ENCODE measurements at regions not wholly inside any gene's neighbourhood (a gene's known extent, or its start where the extent isn't known, plus 50 kb on each side); places are given as distances from the start of the nearest gene placed in this dataset.

DNA sequence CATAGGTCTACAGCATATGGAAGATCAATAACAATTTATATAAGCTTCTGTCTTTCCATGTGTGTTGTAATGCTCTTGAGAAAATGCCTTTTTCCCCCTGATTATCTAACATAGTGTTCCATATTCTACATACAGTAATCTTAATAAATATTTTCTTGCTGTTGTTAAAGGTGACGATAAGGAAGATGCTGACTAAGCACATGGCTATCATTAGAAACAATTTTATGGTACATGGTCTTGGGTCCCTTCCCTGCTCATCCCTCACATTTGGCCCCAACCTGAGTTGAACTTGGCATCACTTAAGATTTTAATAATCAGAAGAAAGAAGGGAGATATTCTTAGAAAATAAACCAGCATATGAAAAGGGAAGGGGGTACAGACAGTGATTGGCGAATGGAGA is 382.1 kb upstream of the CDH20 start:
- DNase-seq (ENCODE audit: low spot score), result no peak
- ATAC-seq, result no peak

DNA sequence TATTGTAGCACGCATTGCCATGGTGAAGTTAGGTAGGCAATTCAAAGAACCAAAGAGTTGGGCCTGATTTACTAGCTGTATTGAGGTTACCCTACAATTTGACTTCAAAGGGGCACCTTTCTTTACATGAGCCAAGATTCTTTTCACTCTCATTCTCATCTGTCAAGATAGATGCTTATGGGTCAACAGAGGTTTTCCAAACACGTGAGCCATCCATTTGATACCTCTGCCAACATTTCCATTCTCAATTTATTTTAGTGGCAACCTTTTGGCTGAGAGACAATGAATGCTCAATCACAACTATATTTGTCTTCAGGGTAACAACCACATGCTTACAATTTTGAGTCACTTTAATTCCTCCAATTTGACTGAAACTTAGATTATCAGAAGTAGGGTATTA is 370.6 kb upstream of the CDH20 start:
- no peak for DNase-seq (ENCODE audit: low spot score)
- no peak for ATAC-seq

DNA sequence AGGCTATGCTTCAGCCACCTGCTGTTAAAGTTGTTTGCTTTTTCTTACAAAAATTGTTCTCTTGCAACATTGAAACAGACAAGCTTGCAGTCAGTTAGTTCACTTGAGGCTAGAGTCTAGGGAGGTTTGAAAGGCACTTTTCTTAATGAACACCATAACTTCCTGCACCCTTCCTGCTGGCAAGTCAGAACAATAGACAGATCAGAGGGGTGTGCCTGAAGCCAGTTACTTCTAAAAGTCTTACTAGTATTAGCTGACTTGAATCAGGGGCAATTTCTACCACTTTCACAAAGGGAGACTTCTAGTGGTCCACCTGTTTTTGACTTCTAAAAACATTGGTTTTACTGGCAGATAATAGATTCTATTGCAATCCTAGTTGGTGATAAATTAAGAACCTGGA is 367.4 kb upstream of the CDH20 start:
- no peak for ATAC-seq
- no peak for DNase-seq (ENCODE audit: low spot score)

DNA sequence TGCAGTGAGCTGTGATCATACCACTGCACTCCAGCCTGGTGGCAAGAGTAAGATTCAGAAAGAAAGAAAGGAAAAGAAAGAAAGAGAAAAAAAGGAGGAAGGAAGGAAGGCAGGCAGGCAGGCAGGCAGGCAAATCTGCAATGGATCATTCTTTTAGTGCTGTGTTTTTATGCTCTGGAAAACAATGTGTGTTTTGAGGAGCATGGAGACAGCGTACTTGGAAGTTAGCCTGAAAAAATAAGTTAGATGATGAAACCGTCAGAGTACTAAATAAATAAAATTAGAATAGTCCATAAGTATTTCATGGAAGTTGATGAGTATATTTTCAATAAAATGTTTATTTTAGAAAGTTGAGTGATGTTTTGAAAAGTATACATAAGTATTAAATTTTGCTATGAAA is 366.4 kb upstream of the CDH20 start:
- no peak for ATAC-seq
- no peak for DNase-seq (ENCODE audit: low spot score)

DNA sequence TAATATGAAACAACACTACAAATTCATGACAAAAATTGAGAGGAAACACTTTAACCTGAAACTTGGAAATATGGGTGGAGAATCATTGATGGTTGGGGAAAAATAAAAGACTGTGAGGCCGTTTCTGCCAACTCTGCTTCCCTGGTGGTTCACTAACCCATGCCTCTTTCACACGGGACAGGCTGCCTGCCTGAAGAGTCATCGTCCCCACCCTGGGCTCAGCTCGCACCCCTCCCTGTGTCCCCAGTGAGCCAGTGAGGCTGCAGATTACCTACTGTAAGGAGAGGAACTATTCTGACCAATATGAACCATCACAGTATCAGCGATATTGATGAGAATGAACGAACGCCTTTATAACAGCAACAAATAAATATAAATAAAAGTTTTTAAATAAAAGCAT is 357.8 kb upstream of the CDH20 start:
- DNase-seq (ENCODE audit: low spot score), result no peak
- ATAC-seq, result no peak

DNA sequence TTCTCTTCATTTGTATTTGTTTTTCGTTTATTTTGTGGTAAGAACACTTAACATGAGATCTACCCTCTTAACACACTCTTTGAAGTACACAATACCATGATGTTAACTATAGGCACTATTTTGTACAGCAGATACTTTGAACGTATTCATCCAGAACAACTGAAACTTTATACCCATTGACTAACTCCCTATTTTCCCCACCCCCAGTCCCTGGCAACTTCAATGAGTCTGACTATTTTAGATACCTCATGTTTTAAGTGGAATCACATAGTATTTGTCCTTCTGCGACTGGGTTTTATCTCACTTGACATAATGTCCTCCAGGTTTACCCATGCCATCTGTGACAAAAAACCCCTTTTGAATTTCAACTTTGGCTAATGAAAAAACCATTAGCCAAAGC is 356.3 kb upstream of the CDH20 start:
- ATAC-seq (no peak), DNase-seq (ENCODE audit: low spot score) (no peak)

DNA sequence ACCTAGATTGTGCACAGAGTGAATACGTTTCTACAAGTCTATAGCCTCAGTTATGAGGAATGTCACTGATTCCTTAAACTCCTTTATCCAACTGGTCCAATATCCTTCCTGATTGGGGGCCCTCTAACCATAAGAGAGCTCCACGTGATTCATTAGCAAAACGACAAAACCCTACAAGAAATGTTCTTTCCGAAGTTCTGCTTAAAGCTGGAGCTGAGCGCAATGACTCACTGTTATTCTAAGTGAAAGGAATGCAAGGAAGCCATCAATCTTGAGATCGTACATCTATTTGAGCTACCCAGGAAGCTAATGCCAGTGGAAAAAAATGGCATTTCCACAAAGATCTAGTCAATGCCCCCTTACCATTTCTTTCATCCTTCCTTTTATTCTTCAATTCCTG is 354.9 kb upstream of the CDH20 start:
- no peak for ATAC-seq

DNA sequence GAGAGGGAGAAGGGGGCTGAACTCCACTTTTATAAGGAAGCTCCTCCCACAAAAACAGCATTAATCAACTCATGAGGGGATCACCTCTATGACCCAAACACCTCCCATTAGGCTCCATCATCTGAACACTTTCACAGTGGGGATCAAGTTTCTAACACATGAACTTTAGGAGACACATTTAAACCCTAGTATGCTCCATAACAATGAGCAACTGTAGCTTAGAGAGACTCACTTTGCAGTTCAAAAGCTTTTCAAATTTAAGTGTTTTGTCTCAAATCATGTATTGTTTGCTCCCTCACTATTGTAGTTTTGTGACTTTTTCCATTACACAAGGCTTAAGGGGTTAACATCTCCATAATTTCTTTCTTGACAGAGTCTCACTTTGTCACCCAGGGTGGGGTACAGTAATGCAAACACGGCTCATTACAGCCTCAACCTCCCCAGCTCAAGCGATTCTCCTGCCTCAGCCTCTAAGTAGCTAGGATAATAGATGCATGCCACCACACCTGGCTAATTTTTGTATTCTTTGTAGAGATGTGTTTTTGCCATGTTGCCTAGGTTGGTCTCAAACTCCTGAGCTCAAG is 352.7 kb upstream of the CDH20 start:
- ATAC-seq (no peak), DNase-seq (ENCODE audit: low spot score) (no peak)

More for the DNA sequence above, 354.9 kb upstream of the CDH20 start:
- DNase-seq (ENCODE audit: low spot score), result no peak

DNA sequence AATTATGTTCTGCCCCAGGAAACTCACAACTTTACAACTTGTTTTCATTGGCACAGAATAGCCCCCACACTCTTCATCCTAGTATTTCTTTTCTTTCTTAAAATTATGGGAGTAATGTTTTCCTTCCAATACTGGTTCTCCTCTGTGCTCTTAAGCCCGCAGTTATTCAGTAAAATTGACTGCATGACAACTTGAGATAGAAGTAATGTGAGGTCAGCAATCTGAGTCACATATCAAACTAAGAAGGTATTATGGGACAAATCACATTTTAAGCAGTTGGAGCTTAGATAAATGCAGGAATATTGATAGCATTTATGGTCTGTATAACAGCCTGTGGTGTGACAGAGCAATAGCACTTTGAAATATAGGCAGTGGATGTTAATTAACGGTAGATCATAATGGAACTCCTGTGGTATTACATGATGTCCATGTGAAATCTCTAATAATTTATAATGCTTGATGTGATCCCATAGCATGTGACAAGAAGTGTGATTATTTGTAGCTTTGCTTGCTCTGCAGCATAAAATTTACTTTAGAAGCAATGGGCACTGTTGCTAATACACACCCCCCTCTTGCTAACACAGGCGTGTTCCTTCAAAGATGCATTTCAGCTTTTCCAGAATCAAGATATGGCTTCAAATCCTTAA is 351.4 kb upstream of the CDH20 start:
- DNase-seq (ENCODE audit: low spot score), result no peak
- ATAC-seq, result no peak

DNA sequence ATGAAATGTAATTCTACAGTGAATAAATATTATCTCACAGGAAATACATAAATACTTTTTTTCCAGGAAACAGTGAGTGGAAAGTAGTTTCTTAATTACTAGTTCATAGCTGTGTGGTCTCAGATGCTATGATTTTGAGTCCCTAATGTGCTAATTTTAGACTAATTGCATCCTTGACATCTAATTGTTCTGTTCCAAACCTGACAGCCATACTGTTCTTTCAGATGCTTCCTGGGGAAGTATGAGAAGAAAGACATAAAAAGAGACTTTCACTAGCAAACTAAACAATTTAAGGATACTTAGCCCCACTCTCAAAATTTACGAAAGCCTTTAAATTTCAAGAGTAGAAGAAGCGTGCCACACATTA is 350.9 kb upstream of the CDH20 start:
- no peak for ATAC-seq

DNA sequence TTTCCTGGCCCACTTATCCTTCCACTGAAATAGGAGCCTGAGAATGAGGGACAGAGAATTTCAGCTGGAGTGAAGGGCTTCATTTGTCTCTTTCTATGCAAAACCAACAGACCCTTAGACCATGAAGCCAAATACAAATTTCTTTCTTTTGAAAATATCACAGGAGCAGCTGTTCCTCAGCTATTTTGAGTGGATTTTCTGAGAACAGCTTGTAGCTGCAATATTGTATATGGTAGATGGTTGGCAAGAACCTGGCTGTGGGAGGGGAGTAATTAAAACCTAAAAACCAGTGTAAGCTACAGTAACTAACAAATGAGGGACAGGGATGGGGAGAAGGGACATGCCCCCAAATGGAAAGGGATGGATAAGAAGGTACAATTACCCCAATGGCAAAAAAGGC is 350.3 kb upstream of the CDH20 start:
- DNase-seq (ENCODE audit: low spot score) (no peak), ATAC-seq (no peak)

More for the DNA sequence above, 350.9 kb upstream of the CDH20 start:
- DNase-seq (ENCODE audit: low spot score), result no peak

DNA sequence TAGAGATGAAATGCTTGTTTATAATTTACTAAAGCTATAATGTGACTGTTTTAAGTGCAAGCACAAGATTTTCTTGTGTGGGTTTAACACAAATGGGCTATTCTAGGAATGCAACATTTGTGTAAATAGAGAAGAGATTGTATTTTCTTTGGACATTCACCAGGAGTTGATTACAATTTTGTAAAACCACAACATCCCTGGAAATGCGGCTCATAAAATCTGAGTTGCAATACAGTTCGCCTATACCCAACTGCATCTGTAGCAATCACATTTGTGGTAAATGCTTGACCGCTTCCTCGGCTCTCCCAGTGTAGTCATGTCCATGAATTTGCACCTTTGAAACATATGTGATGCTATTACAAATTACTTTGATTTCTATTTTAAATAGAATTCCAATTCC is 348.7 kb upstream of the CDH20 start:
- ATAC-seq, result no peak
- DNase-seq (ENCODE audit: low spot score), result no peak

DNA sequence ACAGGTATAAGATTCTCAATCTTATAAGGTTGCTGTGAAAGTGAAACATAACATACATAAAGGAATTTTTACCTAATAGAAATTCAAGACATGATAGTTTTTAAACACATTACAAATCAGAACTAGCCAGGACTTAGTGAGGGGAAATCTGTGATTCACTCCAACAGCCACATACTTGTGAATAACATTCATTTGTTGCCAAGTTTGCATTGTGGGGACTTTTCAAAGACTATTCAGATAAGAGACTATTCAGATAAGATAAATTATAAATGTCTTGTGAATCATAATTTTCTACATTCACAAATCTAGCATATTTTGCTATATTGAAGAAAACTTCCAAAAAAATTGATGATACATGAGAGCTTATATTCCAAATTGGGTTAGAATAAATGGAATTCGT is 345.3 kb upstream of the CDH20 start:
- DNase-seq (ENCODE audit: low spot score), result no peak
- no peak for ATAC-seq

DNA sequence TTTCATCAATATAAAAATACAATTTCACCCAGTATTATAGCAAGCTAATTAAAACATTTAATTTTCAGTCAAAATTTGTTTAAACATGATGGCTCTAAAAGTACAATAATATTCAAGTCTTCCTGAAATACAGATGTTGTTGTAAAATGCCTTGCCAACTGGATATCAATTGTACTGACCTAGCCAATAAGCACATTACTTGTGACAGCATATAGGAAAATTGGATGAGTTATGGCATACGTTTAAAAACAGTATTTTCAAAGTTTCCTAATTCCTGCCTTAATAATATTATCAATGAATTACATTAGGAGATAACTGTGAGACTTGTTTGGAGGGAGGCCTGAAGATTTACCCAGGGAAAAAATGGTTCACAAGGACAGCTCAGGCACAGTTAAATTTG is 336.9 kb upstream of the CDH20 start:
- no peak for ATAC-seq

DNA sequence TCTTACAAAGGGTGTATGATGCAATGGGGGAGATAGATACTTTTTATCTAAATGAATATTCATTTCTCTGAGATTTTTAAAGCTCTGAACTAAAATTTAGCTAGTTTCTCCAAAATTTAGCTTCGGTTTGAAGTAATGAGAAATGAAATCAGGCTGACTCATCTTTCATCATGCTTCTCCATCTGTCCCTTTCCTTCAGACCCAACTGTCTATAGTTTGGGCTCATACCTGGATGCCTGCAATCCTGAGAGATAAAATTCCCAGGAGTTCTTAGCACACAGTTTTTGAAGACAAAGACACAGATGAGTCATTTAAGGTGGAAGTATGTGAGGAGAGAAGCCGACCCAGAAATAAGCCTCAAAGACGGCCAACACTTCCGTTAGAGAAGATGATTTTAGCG is 336.4 kb upstream of the CDH20 start:
- ATAC-seq, result no peak

More for the DNA sequence above, 336.9 kb upstream of the CDH20 start:
- no peak for DNase-seq (ENCODE audit: low spot score)

DNA sequence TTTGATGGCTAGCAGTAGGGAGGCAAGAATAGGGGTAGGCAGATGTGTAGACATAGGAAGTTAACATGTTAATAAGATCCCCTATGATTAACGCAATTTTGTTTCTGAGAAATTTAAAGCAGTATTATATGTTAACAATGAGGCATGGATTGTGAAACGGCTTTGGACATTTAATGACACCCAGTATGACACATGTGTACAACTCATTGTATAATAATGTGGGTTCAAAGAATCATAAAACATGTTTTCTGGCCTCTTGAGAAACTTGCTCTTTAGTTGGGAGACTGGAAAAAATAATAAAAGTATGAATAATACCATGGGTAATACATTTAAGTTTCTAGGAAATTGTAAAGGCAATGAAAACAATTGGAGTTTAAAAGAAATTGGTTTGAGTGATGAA is 332.1 kb upstream of the CDH20 start:
- DNase-seq (ENCODE audit: low spot score) (no peak), ATAC-seq (no peak)

More for the DNA sequence above, 336.4 kb upstream of the CDH20 start:
- DNase-seq (ENCODE audit: low spot score), result no peak

DNA sequence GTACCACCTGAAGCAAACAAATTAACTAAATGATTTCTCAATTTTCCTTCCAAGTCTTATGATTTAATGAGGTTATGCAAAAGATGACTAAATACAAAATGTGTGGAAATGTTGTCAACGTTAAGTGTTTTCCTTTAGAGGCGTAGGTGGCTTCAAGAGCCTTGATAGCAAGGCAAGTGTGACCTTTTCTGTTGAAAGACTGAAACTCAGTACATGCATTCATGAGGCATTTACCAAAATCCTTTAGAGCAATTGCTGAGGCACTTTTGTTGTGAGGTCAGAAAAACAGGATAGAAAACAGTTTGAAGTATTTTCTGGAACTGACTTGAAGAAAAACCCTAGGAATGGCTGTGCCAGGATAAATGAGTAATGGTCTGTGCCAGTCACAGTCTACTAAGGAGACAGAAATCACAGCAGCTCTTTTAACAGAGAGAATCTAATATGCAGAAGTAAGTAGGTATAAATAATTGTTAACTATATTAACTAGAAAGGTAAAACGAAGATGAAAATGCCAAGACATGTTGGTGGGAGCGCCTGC is 326.5 kb upstream of the CDH20 start:
- DNase-seq (ENCODE audit: low spot score) (no peak), ATAC-seq (no peak)

DNA sequence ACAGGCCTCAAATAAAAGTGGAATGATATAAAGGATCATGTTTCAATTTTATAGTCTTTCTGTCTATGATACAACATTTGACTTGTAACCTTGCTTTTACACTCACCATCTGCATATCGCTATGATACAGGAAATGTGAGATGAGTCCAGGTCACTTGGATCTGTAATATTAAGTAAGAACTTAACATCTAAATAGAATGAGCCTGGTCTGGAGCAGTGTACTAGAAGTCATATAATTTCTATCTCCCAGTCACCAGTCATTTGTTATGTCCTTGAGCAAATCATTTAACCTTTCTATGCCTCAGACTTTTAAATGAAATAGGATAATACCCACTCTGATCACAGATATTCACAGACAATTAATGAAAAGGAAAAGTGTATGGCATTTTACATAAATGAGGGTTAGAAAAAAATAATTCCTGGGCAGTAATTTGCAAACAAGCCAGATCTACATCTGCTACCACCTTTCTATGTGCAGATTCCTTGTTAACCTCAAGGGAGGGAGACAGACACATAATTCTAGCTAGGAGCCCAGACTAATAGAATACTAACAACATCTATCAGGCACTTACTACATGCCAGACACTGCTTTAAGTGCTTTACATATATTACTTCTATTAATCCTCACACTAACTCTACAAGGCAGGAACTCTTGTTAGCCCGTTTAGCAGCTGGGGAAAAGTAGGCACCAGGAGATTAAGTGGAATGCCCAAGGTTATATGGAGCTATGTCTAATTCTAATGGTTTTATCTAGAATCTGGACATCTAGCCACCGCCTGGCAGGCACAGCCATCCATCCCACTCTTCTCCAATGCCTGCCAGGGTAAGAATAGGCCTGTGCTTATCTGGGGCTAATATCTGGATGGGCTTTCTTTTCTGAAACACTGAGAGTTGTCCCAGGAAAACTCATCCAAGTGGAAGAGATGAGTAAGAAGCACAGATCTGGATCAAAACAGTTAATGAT is 313.6 kb upstream of the CDH20 start:
- DNase-seq (ENCODE audit: low spot score) (no peak), ATAC-seq (no peak)

DNA sequence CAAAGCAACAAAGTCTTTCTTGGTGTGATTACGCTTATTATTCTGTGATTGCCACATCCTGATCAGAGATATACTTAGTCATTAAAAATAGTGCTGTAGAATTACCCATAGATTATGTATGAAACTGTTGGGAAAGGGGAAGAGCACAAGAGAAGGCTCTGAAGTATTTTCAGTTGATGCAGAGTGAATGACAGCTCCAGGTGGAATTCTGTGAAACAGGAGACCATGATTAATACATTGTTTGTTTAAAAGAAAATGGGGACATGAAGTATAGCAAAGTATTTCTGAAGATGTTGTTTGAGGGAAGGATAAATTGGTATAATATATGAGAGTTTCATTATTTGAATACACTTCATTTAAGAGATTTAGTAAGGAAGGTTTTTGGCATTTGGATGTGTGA is 307.6 kb upstream of the CDH20 start:
- DNase-seq (ENCODE audit: low spot score) (no peak), ATAC-seq (no peak)

DNA sequence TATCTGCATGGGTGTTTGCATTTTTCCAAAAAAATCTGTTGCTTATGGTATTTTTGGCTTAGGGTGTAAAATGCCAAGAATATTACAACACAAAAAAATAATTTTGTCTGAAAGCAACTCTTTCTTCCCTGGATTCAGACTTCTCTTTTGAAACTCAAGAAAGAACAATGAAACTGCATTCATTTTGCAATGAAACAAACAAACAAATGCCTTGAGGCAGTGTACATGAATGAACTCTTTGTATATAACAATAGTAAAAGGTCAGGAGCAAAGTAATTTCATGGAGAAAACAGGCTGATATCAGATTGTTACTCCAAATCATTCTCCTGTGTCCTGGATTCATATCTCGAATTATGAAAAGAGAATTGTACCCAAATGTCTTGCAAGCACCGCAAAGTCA is 301.6 kb upstream of the CDH20 start:
- DNase-seq (ENCODE audit: low spot score) (no peak), ATAC-seq (no peak)

DNA sequence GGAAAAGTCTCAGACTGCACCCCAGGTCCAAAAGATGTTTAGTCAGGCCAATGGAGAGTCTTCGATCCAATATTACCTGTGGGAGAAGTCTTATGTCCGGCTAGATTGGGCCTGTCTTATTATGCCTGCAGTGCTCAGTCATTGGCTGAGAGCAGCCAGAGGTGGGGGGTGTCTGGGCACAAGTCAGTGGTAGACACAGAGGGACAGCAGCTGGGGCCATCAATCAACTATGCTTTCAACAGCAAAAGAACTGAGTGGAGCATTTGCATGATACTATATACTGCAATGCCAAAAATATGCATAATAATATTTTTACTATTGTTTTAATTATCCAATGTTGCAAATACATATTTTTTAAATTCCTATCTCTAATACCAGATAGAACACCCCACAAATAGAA is 298.6 kb upstream of the CDH20 start:
- no peak for ATAC-seq
- DNase-seq (ENCODE audit: low spot score), result no peak

DNA sequence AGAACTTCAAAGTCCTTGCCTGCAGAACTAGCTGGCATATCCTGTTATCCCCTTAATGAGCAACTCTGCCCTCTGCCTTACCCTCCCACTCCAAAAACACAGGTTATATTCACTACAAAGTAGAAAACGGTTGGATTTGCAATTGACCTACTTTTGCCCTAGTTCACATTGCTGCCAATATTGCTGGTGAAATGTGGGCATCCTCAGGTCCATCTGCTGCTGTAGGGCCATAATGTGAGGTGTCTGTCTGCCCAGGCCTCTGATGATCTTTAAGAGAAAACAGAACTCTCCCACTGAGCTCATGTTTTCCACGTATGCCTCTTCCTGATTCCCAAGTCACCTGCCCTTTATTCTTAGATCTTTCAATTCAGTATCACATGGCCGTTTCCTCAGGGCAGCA is 294.0 kb upstream of the CDH20 start:
- no peak for DNase-seq (ENCODE audit: low spot score)
- no peak for ATAC-seq
